Mesenchymal stem cell (in vitro differentiated cells and primary cell): ENCODE measurements at regions not wholly inside any gene's neighbourhood (a gene's known extent, or its start where the extent isn't known, plus 50 kb on each side); places are given as distances from the start of the nearest gene placed in this dataset.

Experiments used
- DNase-seq: peaks from one replicate; pipeline ENCODE4 v3.0.0-alpha.2; 2013
- H2AFZ ChIP-seq: one replicate; pipeline ENCODE4 v1.6.1; 2013; ENCODE audit warnings: low read depth, mild to moderate bottlenecking, control low read depth, inconsistent platforms, low read length, moderate library complexity
- H2AK5ac ChIP-seq: 2 replicates; pipeline ENCODE4 v1.6.1; 2013; ENCODE audit warnings: low read length, moderate library complexity, mild to moderate bottlenecking, inconsistent platforms; ENCODE audit not compliant: severe bottlenecking
- H2BK120ac ChIP-seq: one replicate; pipeline ENCODE4 v1.6.1; 2013; ENCODE audit warnings: low read depth, mild to moderate bottlenecking, inconsistent platforms, low read length, moderate library complexity
- H2BK12ac ChIP-seq, 2 experiments: one replicate each; pipeline ENCODE4 v1.6.1; 2013; ENCODE audit warnings: inconsistent platforms in 2 of 2, low read length in 2 of 2, mild to moderate bottlenecking in 2 of 2, moderate library complexity in 2 of 2, control low read depth in 1 of 2
- H2BK15ac ChIP-seq: one replicate; pipeline ENCODE4 v1.6.1; 2013; ENCODE audit warnings: mild to moderate bottlenecking, low read depth, inconsistent platforms; ENCODE audit not compliant: poor library complexity, severe bottlenecking
- H2BK5ac ChIP-seq: 2 replicates; pipeline ENCODE4 v1.6.1; 2013; ENCODE audit warnings: low read depth, mild to moderate bottlenecking, low read length, control low read depth, inconsistent platforms; ENCODE audit not compliant: poor library complexity, severe bottlenecking
- H3K14ac ChIP-seq, 2 experiments: one replicate each; pipeline ENCODE4 v1.6.1; 2013; ENCODE audit warnings: inconsistent platforms in 2 of 2, low read length in 2 of 2, control low read depth in 1 of 2, mild to moderate bottlenecking in 1 of 2, moderate library complexity in 1 of 2
- H3K18ac ChIP-seq, 2 experiments: one replicate each; pipeline ENCODE4 v1.6.1; 2013; ENCODE audit warnings: inconsistent platforms in 2 of 2, low read length in 2 of 2, control low read depth in 1 of 2, low read depth in 1 of 2, mild to moderate bottlenecking in 1 of 2
- H3K23ac ChIP-seq, 2 experiments: one replicate each; pipeline ENCODE4 v1.6.1; 2013; ENCODE audit warnings: inconsistent platforms in 2 of 2, low read length in 2 of 2, mild to moderate bottlenecking in 2 of 2, moderate library complexity in 2 of 2, control low read depth in 1 of 2
- H3K27ac ChIP-seq: 2 replicates; pipeline ENCODE4 v1.5.1; 2013; ENCODE audit warnings: mild to moderate bottlenecking, moderate library complexity, low read length, control low read depth, inconsistent platforms; ENCODE audit not compliant: poor library complexity, severe bottlenecking
- H3K27me3 ChIP-seq, 2 experiments: 2 replicates each; pipeline versions ENCODE4 v1.6.1 to v1.7.0; 2013; ENCODE audit warnings: low read length in 2 of 2, mild to moderate bottlenecking in 2 of 2, moderate library complexity in 2 of 2, control low read depth in 1 of 2, inconsistent platforms in 1 of 2; ENCODE audit not compliant: control insufficient read depth in 1 of 2, insufficient read depth in 1 of 2
- H3K36me3 ChIP-seq, 2 experiments: 2 replicates each; pipeline versions ENCODE4 v1.6.1 to v1.7.0; 2013; ENCODE audit warnings: low read length in 2 of 2, control low read depth in 1 of 2, inconsistent platforms in 1 of 2, low read depth in 1 of 2, mild to moderate bottlenecking in 1 of 2; ENCODE audit not compliant: insufficient read depth in 2 of 2, control insufficient read depth in 1 of 2
- H3K4ac ChIP-seq, 2 experiments: one replicate each; pipeline ENCODE4 v1.6.1; 2013; ENCODE audit warnings: inconsistent platforms in 2 of 2, low read length in 2 of 2, mild to moderate bottlenecking in 2 of 2, moderate library complexity in 2 of 2, control low read depth in 1 of 2, low read depth in 1 of 2
- H3K4me1 ChIP-seq: 2 replicates; pipeline ENCODE4 v1.6.1; 2013; ENCODE audit warnings: low read depth, low read length, control low read depth; ENCODE audit not compliant: control insufficient read depth, insufficient read depth
- H3K4me2 ChIP-seq: 2 replicates; pipeline ENCODE4 v1.6.1; 2013; ENCODE audit warnings: low read length, mild to moderate bottlenecking, inconsistent platforms; ENCODE audit not compliant: poor library complexity, severe bottlenecking
- H3K4me3 ChIP-seq, 2 experiments: 2 replicates each; pipeline versions ENCODE4 v1.5.1 to v1.7.0; 2013; ENCODE audit warnings: low read length in 2 of 2, mild to moderate bottlenecking in 2 of 2, control low read depth in 1 of 2, low read depth in 1 of 2; ENCODE audit not compliant: insufficient read depth in 1 of 2
- H3K79me1 ChIP-seq: replicated peaks from 2 replicates; pipeline ENCODE4 v1.6.1; 2013; ENCODE audit warnings: mild to moderate bottlenecking, control low read depth, low read length, inconsistent platforms; ENCODE audit not compliant: poor library complexity, severe bottlenecking
- H3K9ac ChIP-seq: 2 replicates; pipeline ENCODE4 v1.7.0; 2013; ENCODE audit warnings: mild to moderate bottlenecking, low read length, moderate library complexity
- H3K9me3 ChIP-seq: 2 replicates; pipeline ENCODE4 v1.7.0; 2013; ENCODE audit warnings: mild to moderate bottlenecking, low read length; ENCODE audit not compliant: control insufficient read depth
- H4K8ac ChIP-seq: one replicate; pipeline ENCODE4 v1.6.1; 2013; ENCODE audit warnings: inconsistent platforms, mild to moderate bottlenecking, low read length, moderate library complexity
- H4K91ac ChIP-seq: one replicate; pipeline ENCODE4 v1.6.1; 2013; ENCODE audit warnings: mild to moderate bottlenecking, low read length, inconsistent platforms
- WGBS: methylation state at CpG from one replicate; pipeline ENCODE4 v1.1.7; 2013; ENCODE audit warnings: mixed read lengths; 5-methylcytosine and 5-hydroxymethylcytosine counted together

DNA sequence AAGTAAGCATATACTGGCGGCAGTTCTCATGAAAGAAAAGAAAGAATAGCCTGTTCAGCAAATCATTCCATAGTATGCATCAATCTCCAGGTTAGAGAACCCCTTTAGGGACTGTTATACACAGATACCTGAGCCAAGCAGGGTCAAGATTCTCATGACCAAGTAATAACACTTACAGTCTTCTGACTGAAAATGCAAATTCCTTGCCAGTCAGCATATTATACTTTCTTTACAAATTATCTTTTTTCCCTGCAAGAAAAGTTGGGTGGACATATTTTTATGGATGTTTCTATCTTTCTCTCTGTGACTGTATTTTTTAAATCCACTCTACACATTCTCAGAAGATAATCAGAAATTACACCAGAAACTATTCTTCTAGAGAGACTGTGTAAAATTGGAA lies 120.4 kb upstream of the COL5A2 start:
- no peaks in the 10 kb centered on the region for H3K27me3 ChIP-seq
- H2BK15ac ChIP-seq = no peak overlapping the region
- H3K18ac ChIP-seq = no peak overlapping the region
- no peak overlapping the region for H4K91ac ChIP-seq
- WGBS = 95% methylated on average over 1 of the region's 1 CpG
- no peak overlapping the region for H2BK120ac ChIP-seq
- no peak overlapping the region for H3K4me3 ChIP-seq
- no peaks in the 10 kb centered on the region for H3K36me3 ChIP-seq
- H3K4ac ChIP-seq = no peak overlapping the region
- no peak overlapping the region for H3K23ac ChIP-seq
- DNase-seq = no peak
- no peak overlapping the region for H3K9ac ChIP-seq
- H2BK5ac ChIP-seq = no peak overlapping the region
- H2BK12ac ChIP-seq = no peak overlapping the region
- H3K14ac ChIP-seq = no peak overlapping the region
- no peak overlapping the region for H4K8ac ChIP-seq
- no peak overlapping the region for H3K4me2 ChIP-seq
- no peak overlapping the region for H3K27ac ChIP-seq
- no peak overlapping the region for H2AK5ac ChIP-seq
- no peaks in the 10 kb centered on the region for H3K9me3 ChIP-seq
- H3K4me1 ChIP-seq = no peaks in the 10 kb centered on the region
- H3K79me1 ChIP-seq = no peaks in the 10 kb centered on the region
- no peak overlapping the region for H2AFZ ChIP-seq

- Histone ChIP-seq H3K4me2 (no peak overlapping the region), H3K27ac (no peak overlapping the region), H3K4ac (no peak overlapping the region), H2AK5ac (no peak overlapping the region), H3K4me1 (no peaks in the 10 kb centered on the region), H3K27me3 (no peaks in the 10 kb centered on the region), H2BK12ac (no peak overlapping the region), H4K8ac (no peak overlapping the region), H3K4me3 (no peak overlapping the region), H2AFZ (no peak overlapping the region), H3K23ac (no peak overlapping the region), H2BK5ac (no peak overlapping the region), H3K9ac (no peak overlapping the region), H3K14ac (no peak overlapping the region), H2BK15ac (no peak overlapping the region), H3K18ac (no peak overlapping the region), H3K79me1 (no peaks in the 10 kb centered on the region), H3K9me3 (no peaks in the 10 kb centered on the region), H3K36me3 (no peaks in the 10 kb centered on the region), H2BK120ac (no peak overlapping the region), H4K91ac (no peak overlapping the region)
- DNase-seq = no peak
These were observed 121.4 kb upstream of the COL5A2 start for GRCh38 chr2:189300916-189301315.

- no peaks in the 10 kb centered on the region for H3K9me3 ChIP-seq
- H3K27me3 ChIP-seq = no peaks in the 10 kb centered on the region
- H3K23ac ChIP-seq = no peak overlapping the region
- H3K4ac ChIP-seq = no peak overlapping the region
- no peak overlapping the region for H2BK15ac ChIP-seq
- H3K4me1 ChIP-seq = no peaks in the 10 kb centered on the region
- H3K4me3 ChIP-seq = no peak overlapping the region
- H3K18ac ChIP-seq = peak overlapping the region in 1 of 2 experiments; percentile 38
- no peak overlapping the region for H4K8ac ChIP-seq
- H3K4me2 ChIP-seq = no peak overlapping the region
- H4K91ac ChIP-seq = no peak overlapping the region
- H2AFZ ChIP-seq = no peak overlapping the region
- H2BK12ac ChIP-seq = peak overlapping the region; percentile 24 to 39
- no peaks in the 10 kb centered on the region for H3K79me1 ChIP-seq
- no peak overlapping the region for H2AK5ac ChIP-seq
- no peak overlapping the region for H3K9ac ChIP-seq
- H2BK120ac ChIP-seq = no peak overlapping the region
- WGBS = 83% methylated on average over 4 of the region's 5 CpGs
- H3K36me3 ChIP-seq = no peaks in the 10 kb centered on the region
- no peak overlapping the region for H3K14ac ChIP-seq
- no peak overlapping the region for H2BK5ac ChIP-seq
- DNase-seq = no peak
- no peak overlapping the region for H3K27ac ChIP-seq
These were observed 122.8 kb upstream of the COL5A2 start for GRCh38 chr2:189302274-189302948.

DNA sequence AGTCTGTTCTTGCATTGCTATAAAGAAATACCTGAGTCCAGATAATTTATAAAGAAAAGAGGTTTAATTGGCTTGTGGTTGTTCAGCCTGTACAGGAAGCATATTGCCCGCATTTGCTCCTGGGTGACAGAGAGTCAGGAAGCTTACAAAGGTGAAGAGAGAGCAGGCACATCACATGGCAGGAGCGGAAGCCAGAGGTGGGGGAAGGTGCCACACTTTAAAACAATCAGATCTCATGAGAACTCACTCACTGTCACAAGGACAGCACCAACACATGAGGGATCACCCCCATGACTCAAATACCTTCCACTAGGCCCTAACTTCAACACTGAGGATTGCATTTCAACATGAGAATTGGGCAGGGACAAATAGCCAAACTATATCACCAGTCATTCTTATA lies 124.8 kb upstream of the COL5A2 start:
- Histone ChIP-seq H2BK5ac (no peak overlapping the region), H3K9me3 (no peaks in the 10 kb centered on the region), H2BK12ac (peak overlapping the region; percentile 2 to 29), H2AK5ac (no peak overlapping the region), H3K23ac (no peak overlapping the region), H3K4me2 (no peak overlapping the region), H3K18ac (peak overlapping the region in 1 of 2 experiments; percentile 0), H3K4ac (no peak overlapping the region), H3K4me3 (no peak overlapping the region), H3K14ac (no peak overlapping the region), H3K79me1 (no peaks in the 10 kb centered on the region), H3K9ac (no peak overlapping the region), H3K36me3 (no peaks in the 10 kb centered on the region), H4K8ac (no peak overlapping the region), H2BK15ac (no peak overlapping the region), H3K27me3 (no peaks in the 10 kb centered on the region), H2AFZ (no peak overlapping the region), H4K91ac (no peak overlapping the region), H3K4me1 (no peaks in the 10 kb centered on the region), H2BK120ac (no peak overlapping the region), H3K27ac (no peak overlapping the region)
- WGBS = 91% methylated on average over 2 of the region's 2 CpGs
- no peak for DNase-seq
